ENCODE measurements at regions not wholly inside any gene's neighbourhood (a gene's known extent, or its start where the extent isn't known, plus 50 kb on each side); places are given as distances from the start of the nearest gene placed in this dataset.

DNA sequence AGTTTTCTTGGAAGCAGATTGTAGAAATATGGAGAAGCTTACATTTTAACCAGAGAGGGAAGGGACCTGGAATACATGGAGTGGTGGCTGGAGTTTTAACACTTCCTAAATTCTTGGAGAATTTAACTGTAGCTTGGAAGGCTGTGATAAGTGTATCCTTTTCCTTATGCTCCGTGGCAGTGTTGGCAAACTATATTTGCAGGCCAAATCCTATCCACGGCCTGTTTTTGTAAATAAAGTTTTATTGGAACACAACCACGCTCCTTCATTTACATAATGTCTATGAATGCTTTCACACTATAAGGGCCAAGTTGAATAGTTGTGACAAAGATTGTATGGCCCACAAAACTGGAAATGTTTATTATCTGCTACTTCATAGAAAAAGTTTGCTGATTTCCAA, 110.6 kb upstream of the MIR17HG start:
- no peak for TF ChIP-seq GABPA (IDR thresholded peaks at IDR 0.05; ENCODE audit: low read depth)
- TF ChIP-seq, protein P1, sequence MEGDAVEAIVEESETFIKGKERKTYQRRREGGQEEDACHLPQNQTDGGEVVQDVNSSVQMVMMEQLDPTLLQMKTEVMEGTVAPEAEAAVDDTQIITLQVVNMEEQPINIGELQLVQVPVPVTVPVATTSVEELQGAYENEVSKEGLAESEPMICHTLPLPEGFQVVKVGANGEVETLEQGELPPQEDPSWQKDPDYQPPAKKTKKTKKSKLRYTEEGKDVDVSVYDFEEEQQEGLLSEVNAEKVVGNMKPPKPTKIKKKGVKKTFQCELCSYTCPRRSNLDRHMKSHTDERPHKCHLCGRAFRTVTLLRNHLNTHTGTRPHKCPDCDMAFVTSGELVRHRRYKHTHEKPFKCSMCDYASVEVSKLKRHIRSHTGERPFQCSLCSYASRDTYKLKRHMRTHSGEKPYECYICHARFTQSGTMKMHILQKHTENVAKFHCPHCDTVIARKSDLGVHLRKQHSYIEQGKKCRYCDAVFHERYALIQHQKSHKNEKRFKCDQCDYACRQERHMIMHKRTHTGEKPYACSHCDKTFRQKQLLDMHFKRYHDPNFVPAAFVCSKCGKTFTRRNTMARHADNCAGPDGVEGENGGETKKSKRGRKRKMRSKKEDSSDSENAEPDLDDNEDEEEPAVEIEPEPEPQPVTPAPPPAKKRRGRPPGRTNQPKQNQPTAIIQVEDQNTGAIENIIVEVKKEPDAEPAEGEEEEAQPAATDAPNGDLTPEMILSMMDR (IDR thresholded peaks at IDR 0.05; ENCODE audit: insufficient read depth, low read length): no peak
- no peak for TF ChIP-seq POLR2AphosphoS5 (IDR thresholded peaks at IDR 0.05; ENCODE audit: low read depth)
- TF ChIP-seq REST (IDR thresholded peaks at IDR 0.05; ENCODE audit: insufficient replicate concordance, low read depth): no peak
